Liver (tissue), 8 donors: ENCODE measurements at regions not wholly inside any gene's neighbourhood (a gene's known extent, or its start where the extent isn't known, plus 50 kb on each side); places are given as distances from the start of the nearest gene placed in this dataset.

ENCODE experiments used
- DNase-seq: peaks from one replicate; pipeline ENCODE4 v3.0.0-alpha.2; 2017; ENCODE audit warnings: low spot score
- H3K27ac ChIP-seq, 2 donors: one replicate each; pipeline ENCODE4 v1.7.0; 2013; ENCODE audit warnings: inconsistent platforms in 2 of 2, low read length in 2 of 2, control low read depth in 1 of 2, low read depth in 1 of 2, mild to moderate bottlenecking in 1 of 2
- H3K27me3 ChIP-seq, 4 donors: one replicate each; pipeline versions ENCODE4 v1.6.1 to v1.7.0; 2013; ENCODE audit warnings: low read length in 3 of 4, inconsistent platforms in 1 of 4, mild to moderate bottlenecking in 1 of 4, moderate library complexity in 1 of 4; ENCODE audit not compliant: control insufficient read depth in 4 of 4, insufficient read depth in 4 of 4
- H3K36me3 ChIP-seq, 4 donors: one replicate each; pipeline versions ENCODE4 v1.6.1 to v1.7.0; 2013; ENCODE audit warnings: low read length in 3 of 4, mild to moderate bottlenecking in 3 of 4, low read depth in 1 of 4, moderate library complexity in 1 of 4; ENCODE audit not compliant: control insufficient read depth in 4 of 4, insufficient read depth in 3 of 4
- H3K4me1 ChIP-seq, 4 donors: one replicate each; pipeline versions ENCODE4 v1.6.1 to v1.7.0; 2013; ENCODE audit warnings: low read length in 3 of 4, mild to moderate bottlenecking in 3 of 4, moderate library complexity in 1 of 4; ENCODE audit not compliant: control insufficient read depth in 4 of 4, insufficient read depth in 4 of 4
- H3K4me3 ChIP-seq, 3 donors: one replicate each; pipeline versions ENCODE4 v1.6.1 to v1.7.0; 2013; ENCODE audit warnings: low read length in 3 of 3, control low read depth in 1 of 3, low read depth in 1 of 3, mild to moderate bottlenecking in 1 of 3
- H3K9ac ChIP-seq, 2 donors: one replicate each; pipeline ENCODE4 v1.7.0; 2013; ENCODE audit warnings: low read length in 2 of 2, mild to moderate bottlenecking in 2 of 2, moderate library complexity in 2 of 2, control low read depth in 1 of 2, low read depth in 1 of 2
- H3K9me3 ChIP-seq, 4 donors: one replicate each; pipeline versions ENCODE4 v1.6.1 to v1.7.0; 2013; ENCODE audit warnings: low read length in 3 of 4; ENCODE audit not compliant: control insufficient read depth in 4 of 4
- ATF3 ChIP-seq: IDR thresholded peaks from 2 replicates; pipeline ENCODE4 v1.6.1; 2016; ENCODE audit warnings: antibody characterized with exemption
- CTCF ChIP-seq: fragments of 150-350 bp; IDR thresholded peaks from 2 replicates; pipeline ENCODE4 v1.5.1; 2017; ENCODE audit warnings: improper control_type of control experiment, low read depth, low read length; ENCODE audit not compliant: missing input control
- EGR1 ChIP-seq, 2 donors: IDR thresholded peaks; 2 replicates each; pipeline ENCODE4 v1.6.1; 2016 to 2018; ENCODE audit warnings: antibody characterized with exemption in 2 of 2, low read depth in 2 of 2
- FOXA1 ChIP-seq: IDR thresholded peaks from 2 replicates; pipeline ENCODE4 v1.6.1; 2016; ENCODE audit warnings: antibody characterized with exemption
- FOXA2 ChIP-seq: IDR thresholded peaks from 2 replicates; pipeline ENCODE4 v1.6.1; 2016; ENCODE audit warnings: antibody characterized with exemption
- GABPA ChIP-seq, 2 donors: IDR thresholded peaks in 1 of 2; conservative IDR thresholded peaks in 1 of 2; 2 replicates each; pipeline ENCODE4 v1.6.1; 2016; ENCODE audit warnings: antibody characterized with exemption in 2 of 2, mild to moderate bottlenecking in 1 of 2, moderate library complexity in 1 of 2
- HNF4A ChIP-seq, 2 donors: conservative IDR thresholded peaks; 2 replicates each; pipeline ENCODE4 v1.6.1; 2016; ENCODE audit warnings: antibody characterized with exemption in 2 of 2, mild to moderate bottlenecking in 2 of 2
- HNF4G ChIP-seq: IDR thresholded peaks from 2 replicates; pipeline ENCODE4 v1.6.1; 2016; ENCODE audit warnings: antibody characterized with exemption
- JUND ChIP-seq, 2 donors: IDR thresholded peaks; 2 replicates each; pipeline ENCODE4 v1.6.1; 2016; ENCODE audit warnings: antibody characterized with exemption in 2 of 2
- MAX ChIP-seq: IDR thresholded peaks from 2 replicates; pipeline ENCODE4 v1.6.1; 2016; ENCODE audit warnings: antibody characterized with exemption
- NR2F2 ChIP-seq: IDR thresholded peaks from 2 replicates; pipeline ENCODE4 v1.6.1; 2016; ENCODE audit warnings: antibody characterized with exemption
- RAD21 ChIP-seq, 2 donors: IDR thresholded peaks; 2 replicates each; pipeline ENCODE4 v1.6.1; 2016; ENCODE audit warnings: antibody characterized with exemption in 2 of 2, mild to moderate bottlenecking in 2 of 2
- SP1 ChIP-seq: IDR thresholded peaks from 2 replicates; pipeline ENCODE4 v1.6.1; 2018; ENCODE audit warnings: antibody characterized with exemption, mild to moderate bottlenecking
- TAF1 ChIP-seq: conservative IDR thresholded peaks from 2 replicates; pipeline ENCODE4 v1.6.1; 2016; ENCODE audit warnings: antibody characterized with exemption, mild to moderate bottlenecking
- YY1 ChIP-seq: IDR thresholded peaks from 2 replicates; pipeline ENCODE4 v1.6.1; 2016; ENCODE audit warnings: antibody characterized with exemption, mild to moderate bottlenecking
- WGBS: extraction: QIAGEN DNeasy Blood & Tissue Kit; methylation state at CpG from one replicate; pipeline ENCODE4 v1.1.7; 2013; 5-methylcytosine and 5-hydroxymethylcytosine counted together
- TF ChIP-seq, protein P1 (sequence below): IDR thresholded peaks from 2 replicates; pipeline ENCODE4 v1.6.1; 2016; ENCODE audit warnings: antibody characterized with exemption, mild to moderate bottlenecking
- TF ChIP-seq, protein P2 (sequence below): IDR thresholded peaks from 2 replicates; pipeline ENCODE4 v1.6.1; 2016; ENCODE audit warnings: antibody characterized with exemption
- donor health status: healthy.
- donor health status: healthy.
- donor health status: healthy.
- donor health status: healthy.
- donor health status: healthy.

GRCh38 chr3:176697284-176697889 lies 499.9 kb downstream of the TBL1XR1 start:
- DNase-seq: no peak
- Histone ChIP-seq H3K27ac (no peak overlapping the region), H3K36me3 (no peaks in the 10 kb centered on the region), H3K27me3 (no peaks in the 10 kb centered on the region), H3K4me3 (no peak overlapping the region), H3K9me3 (no peaks in the 10 kb centered on the region), H3K4me1 (no peaks in the 10 kb centered on the region), H3K9ac (no peak overlapping the region)
- WGBS: 57% methylated on average over 9 of the region's 9 CpGs
- TF ChIP-seq RAD21 (IDR thresholded peaks at IDR 0.05) (no peak), TAF1 (no peak), SP1 (no peak), ATF3 (no peak), NR2F2 (no peak), CTCF (no peak), YY1 (no peak), EGR1 (IDR thresholded peaks at IDR 0.05; ENCODE audit: low read depth in 2 of 2) (no peak), FOXA2 (no peak), GABPA (IDR thresholded peaks at IDR 0.05 in 1 of 2, conservative IDR thresholded peaks at IDR 0.05 in 1 of 2) (no peak), HNF4G (no peak), FOXA1 (no peak)
- TF ChIP-seq, protein P1, sequence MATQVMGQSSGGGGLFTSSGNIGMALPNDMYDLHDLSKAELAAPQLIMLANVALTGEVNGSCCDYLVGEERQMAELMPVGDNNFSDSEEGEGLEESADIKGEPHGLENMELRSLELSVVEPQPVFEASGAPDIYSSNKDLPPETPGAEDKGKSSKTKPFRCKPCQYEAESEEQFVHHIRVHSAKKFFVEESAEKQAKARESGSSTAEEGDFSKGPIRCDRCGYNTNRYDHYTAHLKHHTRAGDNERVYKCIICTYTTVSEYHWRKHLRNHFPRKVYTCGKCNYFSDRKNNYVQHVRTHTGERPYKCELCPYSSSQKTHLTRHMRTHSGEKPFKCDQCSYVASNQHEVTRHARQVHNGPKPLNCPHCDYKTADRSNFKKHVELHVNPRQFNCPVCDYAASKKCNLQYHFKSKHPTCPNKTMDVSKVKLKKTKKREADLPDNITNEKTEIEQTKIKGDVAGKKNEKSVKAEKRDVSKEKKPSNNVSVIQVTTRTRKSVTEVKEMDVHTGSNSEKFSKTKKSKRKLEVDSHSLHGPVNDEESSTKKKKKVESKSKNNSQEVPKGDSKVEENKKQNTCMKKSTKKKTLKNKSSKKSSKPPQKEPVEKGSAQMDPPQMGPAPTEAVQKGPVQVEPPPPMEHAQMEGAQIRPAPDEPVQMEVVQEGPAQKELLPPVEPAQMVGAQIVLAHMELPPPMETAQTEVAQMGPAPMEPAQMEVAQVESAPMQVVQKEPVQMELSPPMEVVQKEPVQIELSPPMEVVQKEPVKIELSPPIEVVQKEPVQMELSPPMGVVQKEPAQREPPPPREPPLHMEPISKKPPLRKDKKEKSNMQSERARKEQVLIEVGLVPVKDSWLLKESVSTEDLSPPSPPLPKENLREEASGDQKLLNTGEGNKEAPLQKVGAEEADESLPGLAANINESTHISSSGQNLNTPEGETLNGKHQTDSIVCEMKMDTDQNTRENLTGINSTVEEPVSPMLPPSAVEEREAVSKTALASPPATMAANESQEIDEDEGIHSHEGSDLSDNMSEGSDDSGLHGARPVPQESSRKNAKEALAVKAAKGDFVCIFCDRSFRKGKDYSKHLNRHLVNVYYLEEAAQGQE: no peak
- TF ChIP-seq, protein P2, sequence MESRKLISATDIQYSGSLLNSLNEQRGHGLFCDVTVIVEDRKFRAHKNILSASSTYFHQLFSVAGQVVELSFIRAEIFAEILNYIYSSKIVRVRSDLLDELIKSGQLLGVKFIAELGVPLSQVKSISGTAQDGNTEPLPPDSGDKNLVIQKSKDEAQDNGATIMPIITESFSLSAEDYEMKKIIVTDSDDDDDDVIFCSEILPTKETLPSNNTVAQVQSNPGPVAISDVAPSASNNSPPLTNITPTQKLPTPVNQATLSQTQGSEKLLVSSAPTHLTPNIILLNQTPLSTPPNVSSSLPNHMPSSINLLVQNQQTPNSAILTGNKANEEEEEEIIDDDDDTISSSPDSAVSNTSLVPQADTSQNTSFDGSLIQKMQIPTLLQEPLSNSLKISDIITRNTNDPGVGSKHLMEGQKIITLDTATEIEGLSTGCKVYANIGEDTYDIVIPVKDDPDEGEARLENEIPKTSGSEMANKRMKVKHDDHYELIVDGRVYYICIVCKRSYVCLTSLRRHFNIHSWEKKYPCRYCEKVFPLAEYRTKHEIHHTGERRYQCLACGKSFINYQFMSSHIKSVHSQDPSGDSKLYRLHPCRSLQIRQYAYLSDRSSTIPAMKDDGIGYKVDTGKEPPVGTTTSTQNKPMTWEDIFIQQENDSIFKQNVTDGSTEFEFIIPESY: no peak

DNA sequence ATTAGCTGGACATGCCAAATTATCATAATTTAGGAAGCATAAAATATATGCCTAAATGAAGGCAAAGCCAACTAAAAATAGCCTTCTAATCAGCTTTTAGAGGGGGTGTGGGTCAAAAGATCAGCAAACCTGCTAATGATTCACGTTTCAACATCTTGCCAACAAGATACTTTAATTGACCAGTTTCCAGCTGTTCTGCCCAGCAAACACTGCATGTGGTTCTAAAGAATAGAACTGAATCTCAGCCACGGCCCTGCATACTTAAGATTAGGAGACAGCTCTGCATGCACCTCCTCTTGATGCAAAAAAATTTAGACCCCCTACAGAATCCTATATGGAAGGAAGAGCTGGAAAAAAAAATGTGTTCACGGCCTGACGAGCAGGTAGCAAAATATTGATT lies 500.5 kb downstream of the TBL1XR1 start:
- DNase-seq: no peak
- H3K4me3 ChIP-seq: no peak overlapping the region
- H3K27ac ChIP-seq: no peak overlapping the region
- H3K27me3 ChIP-seq: no peaks in the 10 kb centered on the region
- H3K36me3 ChIP-seq: no peaks in the 10 kb centered on the region
- WGBS: 25% methylated on average over 4 of the region's 4 CpGs
- no peak overlapping the region for H3K9ac ChIP-seq
- H3K4me1 ChIP-seq: no peaks in the 10 kb centered on the region
- H3K9me3 ChIP-seq: no peaks in the 10 kb centered on the region
- TF ChIP-seq, protein P2: no peak
- TF ChIP-seq HNF4G: no peak
- no peak for TF ChIP-seq JUND (IDR thresholded peaks at IDR 0.05)
- TF ChIP-seq NR2F2: no peak
- TF ChIP-seq ATF3: no peak
- TF ChIP-seq GABPA (IDR thresholded peaks at IDR 0.05 in 1 of 2, conservative IDR thresholded peaks at IDR 0.05 in 1 of 2): no peak
- TF ChIP-seq YY1: no peak
- TF ChIP-seq MAX: no peak
- TF ChIP-seq SP1: no peak
- TF ChIP-seq FOXA1: no peak
- TF ChIP-seq, protein P1: no peak
- no peak for TF ChIP-seq FOXA2
- TF ChIP-seq HNF4A (conservative IDR thresholded peaks at IDR 0.05): no peak
- TF ChIP-seq RAD21 (IDR thresholded peaks at IDR 0.05): no peak
